NCI-H2196 (cell line): ENCODE measurements at regions not wholly inside any gene's neighbourhood (a gene's known extent, or its start where the extent isn't known, plus 50 kb on each side); places are given as distances from the start of the nearest gene placed in this dataset.
"Not testable (repeated sequence)": the region's sequence is repeated elsewhere in the genome, so short reads cannot be mapped to it uniquely, and the experiment has no call there.

Source experiments
- DNase-seq: peaks from one replicate; lab custom pipeline; 2025; ENCODE audit not compliant: unreplicated experiment; lab: John Stamatoyannopoulos, UW

DNA sequence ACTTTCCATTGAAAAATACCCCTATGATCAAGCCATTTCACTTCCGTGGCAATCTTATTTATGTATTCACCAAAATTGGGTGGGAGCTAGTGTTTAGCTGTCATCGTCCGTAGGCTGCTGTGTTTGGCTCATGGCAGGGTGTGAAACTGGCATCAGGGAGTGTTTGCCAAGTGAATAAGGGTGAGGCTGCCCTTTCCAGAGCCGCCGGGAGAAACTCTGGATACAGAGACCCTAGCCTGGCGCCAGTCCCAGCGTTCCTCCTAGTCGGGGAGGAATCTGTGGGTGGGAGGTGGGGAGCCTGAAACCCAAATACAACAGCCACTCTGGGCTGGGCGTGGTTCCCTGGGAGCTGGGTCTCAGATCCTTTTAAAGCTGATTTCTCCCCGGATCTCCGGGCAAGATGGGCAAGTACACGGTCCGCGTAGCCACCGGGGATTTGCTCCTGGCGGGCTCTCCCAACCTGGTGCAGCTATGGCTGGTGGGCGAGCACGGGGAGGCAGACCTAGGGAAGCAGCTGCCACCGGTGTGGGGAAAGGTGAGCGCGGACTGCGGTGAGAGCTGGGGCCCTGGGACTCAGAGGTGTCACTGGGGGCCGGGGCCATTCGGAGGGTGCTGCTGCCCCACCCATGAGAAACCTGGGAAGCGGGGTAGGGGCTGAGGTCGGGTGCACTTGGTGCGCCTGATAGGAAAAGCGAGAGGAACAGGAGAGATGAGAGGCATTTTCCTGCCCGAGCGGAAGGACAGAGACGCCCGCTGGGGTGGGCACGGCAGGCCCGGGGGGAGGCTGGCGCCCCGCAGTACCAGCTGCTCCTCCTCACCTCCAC lies 62.1 kb upstream of the TEKT1 start:
- DNase-seq, result no peak

DNA sequence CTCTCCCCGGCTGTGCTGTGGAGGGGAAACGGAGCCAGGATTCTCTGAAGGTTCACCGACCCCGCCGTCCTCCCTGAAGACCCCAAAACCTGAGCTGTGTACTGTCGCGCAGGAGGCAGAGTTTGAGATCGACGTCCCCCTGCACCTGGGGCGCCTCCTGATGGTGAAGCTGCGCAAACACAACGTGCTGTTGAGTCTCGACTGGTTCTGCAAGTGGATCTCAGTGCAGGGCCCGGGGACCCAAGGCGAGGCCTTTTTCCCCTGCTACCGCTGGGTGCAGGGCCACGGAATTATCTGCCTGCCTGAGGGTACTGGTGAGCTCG lies 62.6 kb upstream of the TEKT1 start:
- no peak for DNase-seq

DNA sequence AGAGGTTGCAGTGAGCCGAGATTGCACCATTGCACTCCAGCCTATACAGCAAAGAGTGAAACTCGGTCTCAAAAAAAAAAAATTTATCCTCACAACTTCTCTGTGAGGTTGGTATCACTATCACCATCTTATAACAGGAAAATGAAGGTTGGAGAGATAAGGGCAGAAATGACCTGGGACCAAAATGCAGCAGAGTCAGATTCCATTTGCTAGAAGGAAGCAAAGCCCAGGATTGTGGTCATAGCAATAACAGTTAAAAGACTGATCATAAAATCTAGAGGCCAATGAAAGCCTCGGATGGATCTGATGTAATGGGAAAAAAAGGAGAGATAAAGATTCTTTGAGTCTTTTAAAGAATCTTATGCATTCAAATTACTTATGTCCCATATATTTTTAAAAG lies 69.6 kb upstream of the TEKT1 start:
- no peak for DNase-seq

DNA sequence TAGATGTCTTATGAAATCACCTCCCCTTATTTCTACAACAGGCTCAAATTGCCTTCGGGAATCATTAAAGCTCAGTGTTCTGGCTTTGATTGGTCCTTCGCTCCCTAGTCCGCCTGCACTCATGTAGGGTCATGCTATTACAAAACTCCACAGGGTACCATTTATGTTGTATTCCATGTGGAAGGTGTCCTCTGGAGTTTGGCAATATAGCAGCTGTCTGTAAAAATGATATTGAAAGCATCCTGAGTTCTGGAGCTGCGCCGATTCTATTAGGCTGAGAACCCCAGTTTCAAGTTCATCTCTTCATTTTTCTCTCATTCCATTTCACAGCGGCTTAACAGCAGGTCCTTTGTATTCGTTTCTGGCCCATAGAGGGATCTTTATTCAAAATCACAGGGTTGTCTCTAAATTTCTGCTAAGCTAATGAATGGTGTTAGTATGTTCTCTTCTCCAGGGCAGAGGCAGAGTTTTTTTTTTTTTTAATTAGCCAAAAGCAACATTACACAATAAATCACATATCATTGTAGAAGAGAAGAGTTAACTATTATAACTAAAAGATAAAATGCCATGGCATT lies 71.9 kb upstream of the TEKT1 start:
- DNase-seq, result no peak

DNA sequence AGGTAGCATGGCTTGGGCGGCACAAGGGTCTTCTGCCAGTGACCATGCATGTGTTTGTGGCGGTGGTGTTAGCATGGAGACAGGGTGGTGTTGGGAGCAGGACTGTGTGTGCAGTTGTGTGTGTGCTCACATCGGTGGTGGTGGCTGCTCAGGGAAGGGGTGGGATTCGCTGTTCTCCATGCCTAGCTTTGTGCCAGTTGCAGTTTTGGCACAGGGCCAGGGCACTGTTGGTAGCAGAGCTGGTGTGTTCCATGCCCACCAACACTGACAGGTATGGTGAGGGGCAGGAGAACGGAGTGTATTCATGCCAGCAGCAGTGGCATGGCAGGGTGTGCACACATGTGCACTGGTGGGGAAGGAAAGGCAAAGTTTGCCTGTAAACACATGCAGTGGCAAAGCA lies 77.3 kb upstream of the TEKT1 start:
- DNase-seq, result no peak

DNA sequence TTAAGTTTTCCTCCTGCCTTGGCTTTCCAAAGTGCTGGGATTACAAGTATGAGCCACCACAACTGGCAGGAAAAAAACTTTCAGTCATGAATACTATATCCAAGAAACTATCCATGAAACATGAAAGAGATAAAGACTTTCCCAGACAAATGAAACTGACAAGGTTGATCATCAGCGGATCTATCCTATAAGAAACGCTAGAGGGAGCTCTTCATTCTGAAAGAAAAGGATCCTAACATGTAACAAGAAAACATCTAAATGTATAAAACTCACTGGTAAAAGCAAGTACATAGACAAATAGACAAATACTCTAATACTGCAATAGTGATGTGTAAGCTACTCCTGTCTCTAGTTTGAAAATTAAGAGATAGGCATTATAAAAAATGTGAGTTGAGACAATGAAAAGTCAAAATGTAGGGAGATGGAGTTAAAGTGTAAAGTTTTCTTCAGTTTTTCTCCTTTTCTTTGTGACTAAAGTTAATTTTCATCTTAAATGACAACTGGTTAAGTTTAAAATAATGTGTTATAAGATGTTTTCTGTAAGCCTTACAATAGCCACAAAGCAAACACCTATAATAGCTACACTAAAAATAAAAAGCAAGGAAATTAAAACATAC lies 79.6 kb upstream of the TEKT1 start:
- peak; percentile 26 for DNase-seq

DNA sequence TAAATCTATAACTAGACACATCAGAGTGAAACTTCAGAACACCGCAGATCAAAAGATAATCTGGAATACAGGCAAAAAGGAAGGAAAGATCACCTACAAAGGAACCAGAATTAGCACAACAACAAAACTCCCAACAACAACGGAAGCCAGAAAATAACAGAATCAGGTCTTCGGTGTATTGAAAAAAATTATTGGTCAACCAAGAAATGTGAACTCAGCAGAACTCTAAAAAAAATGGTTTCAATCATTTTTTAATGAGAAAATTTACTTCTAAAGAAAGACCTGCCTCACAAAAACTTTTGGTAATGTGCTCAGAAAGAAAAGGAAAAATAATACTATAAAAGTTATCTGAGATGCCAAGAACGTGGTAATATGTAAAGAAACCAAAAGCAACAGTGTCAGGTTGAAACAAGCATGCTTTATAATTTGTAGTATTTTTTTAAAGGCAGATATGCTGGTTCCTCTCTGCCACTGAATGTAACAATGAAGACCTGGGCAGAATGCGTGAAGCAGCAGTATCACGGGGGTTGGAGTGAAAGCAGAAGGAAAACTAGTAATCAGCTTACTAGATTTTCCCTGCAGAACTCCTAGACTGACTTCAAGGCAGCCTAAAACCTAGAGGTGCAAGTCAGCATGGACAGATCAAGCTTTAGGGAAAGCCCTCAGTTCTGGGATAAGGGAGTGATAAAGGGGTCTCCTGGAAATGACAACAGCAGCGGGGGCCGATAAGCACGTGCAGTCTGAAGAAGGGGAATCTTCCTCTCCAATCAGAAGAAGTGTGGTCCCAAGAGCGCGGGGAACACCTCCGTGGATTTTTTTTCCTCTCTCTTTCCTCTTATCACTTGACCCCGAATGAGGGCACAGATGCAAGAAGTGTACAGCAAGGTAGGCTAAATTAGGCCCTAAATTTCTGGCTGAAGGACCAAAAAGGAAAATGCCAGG lies 80.9 kb upstream of the TEKT1 start:
- no peak for DNase-seq

DNA sequence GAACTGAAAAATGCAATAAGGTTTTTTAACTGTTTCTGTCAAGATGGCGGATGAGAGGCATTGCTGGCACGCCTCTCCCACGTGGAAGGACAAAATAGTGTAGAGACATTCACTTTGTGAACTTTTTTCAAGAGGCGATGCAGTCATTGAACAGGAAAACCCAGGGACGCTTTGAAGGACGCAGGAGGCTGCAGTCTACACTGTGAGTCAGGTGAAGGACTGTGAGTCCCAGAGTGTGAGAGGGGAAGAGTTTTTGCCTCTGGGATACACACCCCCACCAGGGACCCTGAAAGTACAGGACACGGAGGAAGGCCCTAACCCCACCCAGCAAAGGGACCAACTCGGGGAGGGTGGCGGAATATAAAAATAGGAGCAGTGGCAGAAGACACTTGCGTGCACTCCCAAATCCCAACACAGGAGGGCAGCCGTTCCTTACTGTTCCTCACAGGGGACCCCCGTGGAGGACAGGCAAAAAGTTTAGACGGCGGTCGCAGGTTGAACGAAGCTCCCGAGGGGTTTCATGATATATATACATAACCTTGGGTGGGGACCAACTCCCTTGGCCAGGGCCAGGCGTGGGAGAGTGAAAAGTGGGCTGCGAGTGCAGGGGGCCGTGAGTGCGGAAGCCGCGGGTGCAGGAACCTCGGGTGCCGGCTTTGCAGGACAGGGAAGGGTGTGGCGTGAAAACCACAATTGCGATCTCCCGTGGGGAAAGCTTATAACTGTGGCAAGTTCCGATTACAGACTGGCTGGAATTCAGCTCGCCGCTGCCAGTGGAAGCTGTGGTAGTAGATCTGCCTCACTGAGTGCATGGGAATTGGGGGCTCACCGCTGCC lies 82.0 kb upstream of the ALOX12 start:
- no peak for DNase-seq

DNA sequence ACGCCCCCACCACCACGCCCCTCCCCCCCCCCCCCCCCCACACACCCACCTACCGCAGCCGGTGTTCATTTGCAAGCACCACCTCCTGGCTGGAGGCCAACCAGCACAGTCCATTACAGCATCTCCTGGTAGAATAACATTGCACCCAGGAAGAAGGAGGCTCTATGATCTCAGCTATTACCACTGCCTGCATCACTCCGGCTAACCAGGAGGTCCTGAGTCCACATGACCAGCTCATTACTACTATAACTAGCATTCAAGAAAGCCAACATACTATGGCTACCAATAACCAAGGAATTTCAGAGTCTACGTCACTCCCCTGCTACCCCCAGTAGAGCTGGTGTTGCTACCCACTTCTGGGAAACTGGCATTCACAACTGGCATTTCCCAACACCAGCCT lies 81.1 kb upstream of the ALOX12 start:
- DNase-seq, result no peak

DNA sequence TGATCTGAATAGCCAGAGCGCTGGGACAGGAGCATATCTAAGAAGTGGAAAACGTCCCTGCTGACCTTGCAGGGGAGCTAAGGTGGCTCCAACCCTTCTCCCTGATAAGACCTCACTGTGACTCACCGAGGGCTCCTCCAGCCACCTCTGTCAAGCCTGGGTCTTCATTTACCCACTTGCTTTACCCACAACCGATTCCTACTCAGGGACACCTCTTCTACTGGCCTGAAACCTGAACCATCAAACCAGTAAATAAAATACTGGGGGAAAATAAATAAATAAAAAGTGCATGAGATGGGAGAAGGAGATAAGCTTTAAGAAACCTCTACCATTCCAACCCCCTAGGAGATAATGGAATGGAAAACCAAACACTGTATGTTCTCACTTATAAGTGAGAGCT lies 80.2 kb upstream of the ALOX12 start:
- no peak for DNase-seq

DNA sequence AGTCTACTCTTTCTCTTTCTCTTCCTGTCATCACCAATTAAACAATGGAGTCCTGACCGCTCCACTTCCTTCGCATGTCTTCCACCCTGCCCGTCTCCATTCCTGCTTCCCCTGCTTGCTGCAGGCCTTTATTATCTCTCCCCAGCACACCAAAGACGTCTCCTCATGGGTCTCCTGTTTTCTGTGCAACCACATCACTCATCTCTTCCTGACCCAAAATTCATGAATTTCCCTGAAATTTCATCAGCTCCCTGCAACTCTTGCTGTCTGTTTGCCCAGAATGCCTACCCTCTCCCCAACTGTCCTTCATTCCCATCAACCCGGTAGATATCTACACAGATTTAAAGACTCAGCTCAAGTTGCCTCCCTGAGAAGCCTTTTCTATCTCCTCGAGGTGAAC lies 76.7 kb upstream of the ALOX12 start:
- DNase-seq, result no peak

DNA sequence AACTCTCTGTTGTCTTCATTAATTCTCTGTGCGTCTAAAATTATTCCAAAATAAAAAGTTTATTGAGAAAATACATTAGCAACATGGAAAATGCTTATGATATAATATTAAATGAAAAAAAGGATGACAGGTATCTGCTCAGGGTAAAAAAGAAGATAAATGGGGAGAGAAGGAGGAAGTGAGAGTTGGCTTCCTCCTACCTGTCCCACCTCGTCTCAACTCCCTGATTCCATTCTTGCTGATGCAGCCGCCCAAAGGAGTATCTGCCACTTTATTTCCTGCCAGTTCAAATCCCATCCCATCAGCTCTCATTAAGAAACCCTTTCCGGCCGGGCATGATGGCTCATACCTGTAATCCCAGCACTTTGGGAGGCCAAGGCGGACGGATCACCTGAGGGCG lies 72.5 kb upstream of the ALOX12 start:
- no peak for DNase-seq

DNA sequence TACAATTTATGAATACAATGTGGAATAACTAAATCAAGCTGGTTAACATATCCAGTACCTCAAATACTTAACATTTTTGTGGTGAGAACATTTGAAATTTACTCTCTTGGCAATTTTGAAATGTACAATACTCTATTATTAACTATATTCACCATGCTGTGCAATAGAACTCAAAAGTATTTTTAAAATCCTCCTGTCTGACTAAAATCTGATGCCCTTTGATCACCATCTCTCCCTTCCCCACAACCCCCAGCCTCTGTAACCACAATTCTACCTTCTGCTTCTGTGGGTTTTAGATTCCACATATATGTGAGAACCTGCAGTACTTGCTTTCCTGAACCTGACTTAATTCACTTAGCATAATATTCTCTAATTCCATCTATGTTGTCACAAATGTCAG lies 71.6 kb upstream of the ALOX12 start:
- no peak for DNase-seq

DNA sequence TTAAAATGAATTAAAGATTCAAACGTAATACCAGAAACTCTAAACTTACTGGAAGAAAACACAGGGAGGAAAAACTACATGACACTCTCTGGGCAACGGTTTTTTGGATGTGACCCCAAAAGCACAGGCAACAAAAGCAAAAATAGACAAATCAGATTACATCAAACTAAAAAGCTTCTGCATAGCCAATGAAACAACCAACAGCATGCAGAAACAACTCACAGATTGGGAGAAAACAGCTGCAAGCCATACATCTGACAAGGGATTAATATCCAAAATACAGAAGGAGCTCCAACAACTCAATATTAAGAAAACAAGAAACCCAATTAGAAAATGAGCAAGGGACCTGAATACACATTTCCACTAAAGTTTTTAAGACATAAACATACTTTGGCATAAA lies 69.2 kb upstream of the ALOX12 start:
- no peak for DNase-seq

DNA sequence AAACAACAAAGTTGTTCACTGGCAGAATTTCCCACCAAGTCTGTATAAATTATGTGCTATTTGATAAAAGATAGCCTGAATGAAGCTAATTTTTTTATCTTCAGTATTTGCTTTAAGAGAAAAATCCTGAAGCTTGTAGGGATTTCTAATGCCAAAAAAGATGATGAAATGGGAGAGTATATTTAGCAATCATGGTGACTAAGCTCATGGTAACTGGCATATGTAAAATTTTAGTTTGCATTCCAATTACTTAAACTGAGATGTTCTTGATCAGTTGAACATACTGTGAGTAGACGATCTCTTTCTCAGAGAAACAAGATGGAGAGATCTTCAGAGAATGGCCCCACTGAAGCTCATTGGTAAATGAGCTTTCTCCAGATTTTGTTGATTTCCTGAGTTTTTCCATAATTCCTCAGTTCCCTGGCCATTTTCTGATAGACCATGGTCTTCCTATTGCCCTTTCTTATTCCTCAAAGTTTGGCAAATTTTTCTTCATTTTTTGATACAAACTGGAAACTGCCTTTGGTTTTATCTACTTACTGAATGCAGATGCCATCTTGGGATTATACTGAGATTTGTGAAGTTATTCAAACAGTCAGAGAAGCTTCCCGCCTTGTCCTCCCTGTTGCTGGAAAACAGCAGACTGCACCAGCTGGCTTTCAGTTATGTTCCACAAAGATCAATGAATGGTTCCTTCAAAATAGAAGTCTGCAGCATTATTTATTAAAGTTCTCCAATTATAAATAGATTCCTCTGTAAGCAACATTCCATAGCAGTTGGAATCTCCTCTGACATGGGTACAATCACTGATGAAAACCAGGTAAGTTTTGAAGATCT lies 68.3 kb upstream of the ALOX12 start:
- DNase-seq, result no peak

DNA sequence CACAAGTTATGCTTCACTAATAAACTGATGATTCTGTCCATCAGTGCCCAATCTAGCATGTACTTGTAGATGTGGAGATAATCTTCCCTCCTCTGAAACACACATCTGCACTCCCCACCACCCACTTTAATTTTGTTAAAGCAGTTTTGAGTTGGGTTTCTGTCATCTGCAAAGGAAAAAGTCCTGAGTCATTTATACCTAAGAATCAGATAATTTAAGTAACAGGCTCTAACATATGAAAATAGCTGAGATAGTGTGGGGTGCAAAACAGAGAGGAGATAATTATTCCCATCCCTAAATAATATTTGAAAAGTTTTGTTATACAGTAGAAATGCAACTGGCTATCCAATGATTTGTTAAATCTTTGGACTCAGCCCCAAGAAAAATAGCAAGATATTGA lies 67.7 kb upstream of the ALOX12 start:
- no peak for DNase-seq

DNA sequence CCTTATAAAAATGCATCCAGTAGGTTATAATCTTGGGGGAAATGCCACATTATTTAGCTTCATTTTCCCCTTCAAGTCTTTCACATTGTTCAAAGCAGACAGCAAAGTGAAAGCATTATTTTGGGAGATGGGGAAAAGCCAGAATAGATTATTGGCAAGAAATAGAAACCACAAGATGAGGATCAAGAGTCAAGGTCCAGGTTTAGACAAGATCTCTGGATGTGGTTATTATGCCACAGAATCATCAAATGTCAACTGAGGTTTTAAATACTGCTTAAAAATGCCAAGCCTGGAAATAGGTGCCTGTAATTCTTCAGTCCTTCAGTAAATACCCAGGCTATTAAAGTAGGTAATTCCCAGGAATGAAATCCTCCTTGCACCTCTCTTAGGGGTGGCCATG lies 65.1 kb upstream of the ALOX12 start:
- DNase-seq, result no peak

DNA sequence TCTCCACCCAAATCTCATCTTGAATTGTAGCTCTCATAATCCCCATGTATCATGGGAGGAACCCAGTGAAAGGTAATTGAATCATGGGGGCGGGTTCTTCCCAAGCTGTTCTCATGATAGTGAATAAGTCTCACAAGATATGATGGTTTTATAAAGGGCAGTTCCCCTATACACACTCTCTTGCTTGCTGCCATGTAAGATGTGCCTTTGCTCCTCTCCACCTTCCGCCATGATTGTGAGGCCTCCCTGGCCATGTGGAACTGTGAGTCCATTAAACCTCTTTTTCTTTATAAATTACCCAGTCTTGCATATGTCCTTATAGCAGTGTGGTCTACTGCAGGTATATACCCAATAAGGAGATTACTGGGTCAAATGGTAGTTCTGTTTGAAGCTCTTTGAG lies 61.3 kb upstream of the ALOX12 start:
- not testable (repeated sequence) for DNase-seq

DNA sequence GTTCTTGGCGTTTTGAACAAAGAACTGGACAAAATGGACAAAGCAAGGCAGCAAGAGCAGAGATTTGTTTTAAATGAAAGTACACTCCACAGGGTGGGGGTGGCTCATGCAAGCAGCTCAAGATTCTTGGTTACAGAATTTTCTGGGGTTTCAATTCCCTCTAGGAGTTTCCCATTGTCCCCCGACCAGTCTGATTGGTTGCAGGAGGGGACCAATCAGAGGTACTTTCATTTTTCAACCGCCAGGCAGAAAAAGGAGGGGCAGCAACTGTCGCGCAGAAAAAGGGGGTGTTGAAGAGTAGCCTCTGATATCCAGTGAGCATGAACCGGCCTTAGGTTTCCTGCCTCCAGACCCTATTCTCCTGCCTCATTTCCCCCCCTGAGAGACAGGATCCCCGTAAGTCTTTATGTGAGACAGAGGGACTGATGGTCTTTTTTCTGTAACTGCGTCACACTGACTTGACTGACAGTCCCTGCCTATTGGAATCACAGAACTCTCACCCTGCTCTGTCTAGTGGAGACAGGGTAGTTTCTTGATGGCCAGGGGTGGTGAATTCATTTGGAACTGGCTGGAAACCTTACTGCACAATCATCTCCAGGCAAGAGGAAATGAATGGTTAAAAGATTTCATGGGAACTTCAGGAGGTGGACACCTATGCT lies 59.4 kb upstream of the ALOX12 start:
- no peak for DNase-seq
